GM18870 (cell line): ENCODE measurements at regions not wholly inside any gene's neighbourhood (a gene's known extent, or its start where the extent isn't known, plus 50 kb on each side); places are given as distances from the start of the nearest gene placed in this dataset.
"Not testable (repeated sequence)": the region's sequence is repeated elsewhere in the genome, so short reads cannot be mapped to it uniquely, and the experiment has no call there.

Experiments
- ATAC-seq: cut with Tn5 transposase; IDR thresholded peaks from one replicate; pipeline ENCODE4 v1.9.1; 2021; ENCODE audit warnings: moderate library complexity; ENCODE audit not compliant: unreplicated experiment

DNA sequence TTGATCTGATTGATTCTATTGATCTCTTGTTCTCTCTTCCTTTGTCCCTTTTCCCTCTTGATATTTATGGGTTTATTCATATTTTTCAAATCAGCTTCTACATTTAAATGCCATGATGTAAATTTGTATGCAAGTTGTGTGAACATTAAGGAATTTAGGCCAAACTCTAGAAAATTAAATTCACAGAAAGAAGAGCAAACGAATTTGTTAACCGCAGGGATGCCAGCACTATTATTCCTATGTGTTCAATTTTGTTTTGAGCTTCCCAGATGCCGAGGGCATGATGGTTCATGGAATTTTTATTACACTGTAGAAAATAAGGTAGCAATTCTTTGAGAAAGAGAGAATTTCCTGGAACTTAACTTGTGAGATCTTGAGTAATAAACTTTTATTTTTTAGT, 220.9 kb downstream of the BUB3 start:
- no peak for ATAC-seq

DNA sequence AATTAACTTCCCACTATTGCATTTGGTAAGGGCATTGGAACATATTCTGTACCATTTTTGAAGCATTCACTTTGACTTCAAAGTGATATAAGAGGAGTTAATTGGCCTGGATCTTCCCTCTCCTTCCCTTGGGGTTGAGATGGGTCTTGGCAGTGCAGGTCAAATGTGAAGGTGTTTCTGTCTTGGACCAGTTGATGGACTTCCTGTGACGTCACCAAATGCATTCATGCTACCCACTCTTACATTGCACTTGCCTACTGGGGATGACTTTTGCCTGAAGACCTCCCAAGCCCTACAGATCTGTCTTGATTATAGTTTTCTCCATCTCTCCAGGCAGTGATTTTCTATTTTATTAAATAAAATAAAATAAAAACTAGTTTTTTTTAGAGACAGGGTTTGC, 221.5 kb downstream of the BUB3 start:
- ATAC-seq: no peak

DNA sequence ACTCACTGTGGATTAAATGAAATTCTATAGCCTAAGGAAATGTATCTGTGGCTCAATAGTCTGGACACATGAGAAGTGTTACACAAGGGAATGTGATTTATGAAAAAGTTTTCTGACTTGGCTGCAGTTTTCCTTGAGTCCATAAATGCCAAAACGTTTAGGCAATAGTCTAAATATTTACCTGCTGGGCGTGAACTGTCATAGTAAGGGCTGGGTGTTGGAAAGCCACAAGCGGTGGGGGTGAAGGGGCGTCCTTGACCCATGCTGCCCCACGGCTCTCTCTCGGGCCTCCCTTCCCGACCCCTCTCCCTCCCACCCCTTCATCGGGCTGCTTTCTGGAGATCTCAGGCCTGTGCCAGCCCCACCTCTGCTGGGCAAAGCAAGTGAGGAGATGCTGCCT, 223.7 kb downstream of the BUB3 start:
- no peak for ATAC-seq

DNA sequence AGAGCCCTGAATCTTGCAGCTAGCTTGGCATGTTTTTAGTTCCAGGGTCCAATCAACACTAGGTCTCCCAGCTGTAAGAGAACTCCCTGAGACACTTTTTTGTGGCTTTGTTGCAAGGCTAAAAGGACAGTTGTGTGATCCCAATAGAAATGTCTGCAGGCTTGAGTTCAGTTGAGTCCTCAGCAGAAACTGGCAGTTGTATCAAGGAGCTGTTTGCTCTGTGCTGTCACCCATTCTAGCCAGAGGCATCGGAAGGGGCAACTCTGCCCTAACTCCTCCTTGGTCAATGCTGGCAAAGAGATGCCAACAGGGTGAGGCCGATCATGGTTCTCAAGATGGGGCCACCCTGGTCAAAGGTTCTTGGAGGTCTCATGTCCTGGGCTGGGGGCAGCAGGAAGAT, 224.1 kb downstream of the BUB3 start:
- ATAC-seq: no peak

DNA sequence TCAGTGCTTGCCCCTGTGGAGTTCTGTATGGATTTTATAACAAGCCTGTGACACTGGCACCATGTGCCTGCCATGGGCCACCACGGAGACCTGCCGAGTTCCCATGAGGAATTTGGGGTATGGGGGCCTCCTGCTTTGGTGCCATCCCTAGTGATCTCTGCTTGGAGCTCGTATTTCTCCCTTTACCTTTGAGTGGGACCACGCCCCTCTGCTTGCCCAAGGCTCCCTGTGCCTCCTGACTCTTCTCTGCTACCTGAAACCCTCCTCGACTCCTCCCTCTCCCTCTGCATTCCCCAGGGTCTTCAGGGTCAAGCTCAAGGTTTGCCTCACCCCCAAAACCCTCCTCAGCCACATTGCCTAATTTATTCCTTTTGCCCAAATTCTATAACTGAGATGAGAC, 225.0 kb downstream of the BUB3 start:
- ATAC-seq: no peak

DNA sequence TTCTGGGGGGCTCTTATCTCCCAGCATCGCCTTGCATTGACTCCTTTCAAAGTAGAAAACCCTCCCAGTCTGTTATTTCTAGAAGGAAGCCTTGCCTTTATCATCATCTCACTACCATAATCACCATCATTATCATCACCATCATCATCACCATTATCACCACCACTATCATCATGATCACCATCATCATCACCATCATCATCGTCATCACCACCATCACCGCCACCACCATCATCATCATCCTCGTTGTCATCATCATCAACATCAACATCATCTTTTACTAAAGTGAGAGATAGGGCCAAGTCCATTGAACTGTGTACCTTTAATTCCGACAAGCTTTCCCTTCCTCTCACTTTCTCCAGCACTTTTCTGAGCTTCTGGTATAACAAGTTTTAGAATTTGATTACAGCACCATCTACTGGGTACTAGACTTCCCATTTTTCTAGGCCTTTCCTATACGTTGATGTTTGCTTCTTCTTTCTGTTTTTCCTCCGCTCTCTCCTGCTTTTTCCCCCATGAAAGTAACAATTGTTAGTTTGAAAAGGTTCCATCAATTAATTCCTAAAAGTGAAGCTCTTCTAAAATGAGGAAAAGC, 226.4 kb downstream of the BUB3 start:
- ATAC-seq: no peak

DNA sequence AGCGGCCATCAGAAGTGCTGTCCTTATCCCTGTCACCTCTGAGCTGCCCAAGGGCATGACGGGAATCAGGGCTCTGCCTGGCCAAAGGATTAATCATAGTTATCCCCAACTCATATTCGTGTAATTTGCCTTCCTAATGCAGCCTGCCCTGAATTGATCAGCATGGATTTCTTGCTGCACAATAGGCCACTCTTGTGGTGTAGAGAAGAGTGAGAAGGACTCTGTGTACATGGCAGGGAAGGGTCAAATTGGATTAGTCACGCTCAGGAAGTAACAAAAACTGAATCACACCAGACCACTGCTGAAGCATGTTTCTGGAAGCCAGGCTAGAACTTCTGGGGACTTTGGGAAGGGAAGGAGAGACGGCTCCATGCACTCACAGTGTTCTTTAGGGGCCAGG, 227.0 kb downstream of the BUB3 start:
- ATAC-seq: no peak

DNA sequence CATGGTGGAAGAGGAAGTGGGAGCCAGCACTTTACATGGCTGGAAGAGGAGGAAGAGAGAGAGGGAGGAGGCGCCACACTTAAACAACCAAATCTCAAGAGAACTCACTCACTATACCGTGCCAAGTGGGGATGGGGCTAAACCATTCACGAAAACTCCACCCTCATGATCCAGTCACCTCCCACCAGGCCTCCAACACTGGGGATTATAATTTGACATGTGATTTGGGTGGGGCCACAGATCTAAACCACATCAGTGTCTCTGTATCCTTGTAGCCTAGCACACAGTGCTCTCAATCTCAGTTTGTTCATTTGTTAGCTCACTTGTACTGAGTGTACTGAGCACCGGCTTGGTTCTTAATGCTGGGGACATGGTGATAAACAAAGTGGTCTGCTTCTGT, 228.3 kb downstream of the BUB3 start:
- ATAC-seq: no peak

DNA sequence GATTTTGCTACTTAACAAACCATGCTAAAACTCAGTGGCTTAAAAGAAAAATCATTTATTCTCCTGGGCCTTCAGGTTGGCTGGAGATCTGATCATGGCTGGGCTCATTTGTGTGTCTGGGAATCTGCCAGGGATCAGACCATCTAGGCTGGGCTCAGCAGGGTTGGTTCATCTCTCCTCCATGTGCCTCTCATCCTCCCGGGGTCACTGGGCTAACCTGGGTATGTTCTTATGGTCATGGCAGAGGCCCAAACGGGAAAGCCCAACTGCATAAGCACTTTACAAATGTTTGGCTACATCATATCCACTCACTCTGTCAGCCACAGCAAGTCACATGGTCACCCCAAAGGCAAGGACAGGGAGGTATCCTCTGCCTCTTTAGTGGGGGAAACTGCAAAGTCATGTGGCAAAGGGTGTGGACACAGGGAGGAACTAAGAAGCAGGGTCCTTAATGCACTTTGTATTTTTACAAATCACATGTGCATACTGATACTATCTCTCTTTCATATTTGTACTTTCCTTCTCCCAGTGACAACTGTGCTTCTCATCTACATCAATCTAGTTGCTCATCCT, 231.4 kb downstream of the BUB3 start:
- ATAC-seq: no peak

DNA sequence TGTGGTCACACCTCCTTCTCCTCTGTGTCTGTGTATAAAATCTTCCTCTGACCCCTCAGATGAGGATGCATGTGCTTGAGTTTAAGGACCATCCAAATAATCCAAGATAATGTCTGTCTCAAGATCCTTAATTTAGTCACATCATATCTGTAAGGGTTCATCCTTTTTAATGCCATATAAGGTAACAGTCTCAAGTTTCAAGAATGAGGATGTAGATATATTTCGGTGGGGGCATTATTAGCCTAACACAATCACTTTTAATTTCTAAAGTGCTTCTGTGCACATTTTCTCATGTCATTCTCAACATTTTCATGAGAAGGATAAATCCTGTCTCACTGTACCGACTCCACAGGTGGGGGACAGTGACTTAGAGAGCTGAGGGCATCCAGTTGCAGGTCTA, 235.3 kb downstream of the BUB3 start:
- ATAC-seq: no peak

DNA sequence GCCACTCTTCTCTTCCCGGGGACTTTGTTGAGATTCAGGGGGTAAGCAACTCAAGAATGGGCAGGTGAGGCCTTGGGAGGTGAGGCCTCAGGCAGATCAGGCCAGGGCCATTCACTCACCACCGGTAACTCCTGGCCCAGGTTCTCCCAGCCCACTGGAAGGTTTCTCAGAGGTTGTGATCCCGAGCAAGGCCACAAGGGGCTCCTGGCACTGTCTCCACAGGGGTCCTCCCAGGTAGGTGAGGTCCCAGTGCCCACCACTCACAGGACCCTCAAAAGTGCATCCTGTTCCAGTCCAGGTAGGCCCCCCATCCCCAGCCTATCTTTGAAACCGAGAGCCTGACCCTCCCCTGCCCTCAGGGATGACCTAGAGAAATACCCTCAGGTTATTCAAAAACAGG, 236.1 kb downstream of the BUB3 start:
- ATAC-seq: no peak

DNA sequence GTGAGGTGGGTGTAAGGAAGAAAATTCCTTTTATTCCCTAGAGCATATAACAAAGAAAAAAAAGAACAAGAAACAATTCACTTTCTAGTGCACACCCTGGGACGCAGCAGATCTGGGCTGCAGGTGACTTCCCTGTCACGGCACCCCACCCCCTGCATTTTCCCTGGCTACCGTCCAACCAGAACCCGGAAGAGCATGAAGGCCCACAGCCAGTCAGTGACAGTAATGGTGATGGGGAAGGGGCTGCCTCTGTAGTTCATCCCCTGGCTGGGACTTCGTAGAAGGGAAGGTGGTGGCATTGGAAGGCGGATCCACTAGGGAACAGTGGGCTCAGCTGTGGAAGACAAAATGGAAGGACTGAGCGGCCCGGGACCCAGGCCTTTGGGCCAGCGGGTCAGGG, 236.7 kb downstream of the BUB3 start:
- no peak for ATAC-seq

DNA sequence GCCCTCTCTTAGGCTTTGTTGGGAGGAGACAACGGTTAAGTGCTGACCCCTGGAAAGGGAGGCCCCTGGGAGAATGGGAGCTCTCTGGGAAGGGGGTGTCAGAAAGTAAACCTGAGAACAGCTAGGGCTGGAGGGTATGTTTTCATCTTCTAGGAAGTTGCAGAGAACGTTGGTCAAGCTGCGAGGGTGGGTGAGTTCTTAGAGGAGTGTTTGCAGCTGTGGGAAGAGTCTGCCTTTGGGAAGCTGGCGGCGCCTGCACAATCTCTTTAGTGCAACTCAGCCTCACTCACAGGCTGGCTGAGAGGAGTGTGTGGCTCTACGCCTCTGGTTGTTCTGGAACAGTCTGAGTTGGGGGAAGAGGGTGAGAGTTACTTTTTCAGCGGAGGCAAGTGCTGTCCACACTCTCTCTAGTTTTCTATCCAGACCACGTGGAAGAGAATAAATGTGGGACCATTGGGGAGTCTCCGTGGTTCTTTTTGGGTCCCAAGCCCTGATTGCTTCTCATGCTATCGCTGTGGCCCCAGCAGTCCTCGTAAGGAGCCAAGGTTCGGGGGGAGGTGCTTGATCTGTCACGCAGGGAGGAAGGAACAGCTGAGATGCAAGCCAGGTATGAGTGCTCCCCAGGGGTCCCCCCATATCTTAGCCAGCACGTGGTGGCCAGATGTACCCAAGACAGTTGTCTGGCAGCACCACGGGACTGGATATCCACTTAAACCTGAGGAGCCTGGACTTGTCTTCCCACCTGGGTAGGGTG, 237.2 kb downstream of the BUB3 start:
- ATAC-seq: no peak

DNA sequence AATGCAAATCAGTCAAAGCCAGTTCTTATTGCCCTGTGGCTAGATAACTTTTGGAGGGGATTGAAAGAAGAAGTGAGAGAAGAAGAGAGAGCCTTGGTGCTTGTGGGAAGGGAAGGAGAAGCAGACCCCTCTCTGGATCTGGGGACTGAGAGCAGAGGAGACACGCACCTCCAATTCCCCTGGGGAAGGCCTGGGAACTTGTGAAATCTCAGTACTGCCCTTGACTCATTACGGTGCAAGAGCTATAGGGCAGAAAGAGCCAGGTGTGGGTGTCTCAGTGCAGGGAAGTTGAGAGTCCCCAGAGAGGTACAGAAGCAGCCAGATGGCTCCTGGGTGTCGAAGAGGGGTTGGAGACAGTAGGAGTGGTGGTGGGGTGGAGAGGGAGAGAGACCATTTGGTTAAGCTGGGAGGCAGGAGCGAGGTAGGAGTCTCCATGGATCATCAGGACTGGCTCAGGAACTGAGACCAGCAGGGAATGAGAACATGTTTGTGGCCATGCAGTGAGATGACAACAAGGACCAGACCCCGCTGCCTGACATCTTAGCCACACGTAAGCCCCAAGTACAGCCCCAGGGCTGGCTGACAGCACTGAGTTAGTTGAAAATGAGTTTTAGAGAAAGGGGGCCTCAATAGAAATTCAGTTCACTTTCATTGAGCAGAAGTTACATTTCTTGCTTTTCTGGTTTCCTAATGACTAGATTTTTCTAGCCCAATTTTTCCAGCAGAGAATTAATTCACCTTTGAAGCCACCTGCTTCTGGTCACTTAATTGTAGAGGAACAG, 238.2 kb downstream of the BUB3 start:
- ATAC-seq: peak; percentile 86

DNA sequence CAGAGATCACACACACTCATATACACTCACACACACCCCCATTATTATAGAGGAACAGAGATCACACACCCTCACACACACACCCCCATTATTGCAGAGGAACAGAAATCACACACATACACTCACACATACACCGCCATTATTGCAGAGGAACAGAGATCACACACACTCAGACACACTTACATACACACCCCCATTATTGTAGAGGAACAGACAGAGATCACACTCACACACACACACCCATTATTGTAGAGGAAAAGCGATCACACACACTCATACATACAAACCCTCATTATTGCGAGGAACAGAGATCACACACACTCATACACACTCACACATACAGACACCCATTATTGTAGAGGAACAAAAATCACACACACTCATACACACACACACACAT, 239.0 kb downstream of the BUB3 start:
- no peak for ATAC-seq

DNA sequence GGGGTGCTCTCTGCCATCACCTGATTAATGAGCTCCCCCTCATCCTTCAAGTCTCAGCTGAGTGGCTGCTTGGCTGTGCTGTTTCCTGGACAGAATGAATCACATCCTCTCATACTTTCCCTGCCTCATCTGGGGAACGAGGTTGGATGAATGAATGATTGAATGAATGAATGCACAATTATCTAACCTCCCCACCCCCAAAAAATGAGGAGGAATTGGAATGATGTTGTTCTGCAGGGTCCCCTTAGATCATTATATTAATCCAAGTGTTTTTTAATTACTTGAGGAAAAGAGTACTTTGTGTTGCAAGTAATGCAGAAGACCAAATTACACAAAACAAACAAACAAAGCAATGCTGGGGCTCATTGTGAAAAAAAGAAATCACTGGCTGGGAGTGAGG, 240.2 kb downstream of the BUB3 start:
- ATAC-seq: no peak

DNA sequence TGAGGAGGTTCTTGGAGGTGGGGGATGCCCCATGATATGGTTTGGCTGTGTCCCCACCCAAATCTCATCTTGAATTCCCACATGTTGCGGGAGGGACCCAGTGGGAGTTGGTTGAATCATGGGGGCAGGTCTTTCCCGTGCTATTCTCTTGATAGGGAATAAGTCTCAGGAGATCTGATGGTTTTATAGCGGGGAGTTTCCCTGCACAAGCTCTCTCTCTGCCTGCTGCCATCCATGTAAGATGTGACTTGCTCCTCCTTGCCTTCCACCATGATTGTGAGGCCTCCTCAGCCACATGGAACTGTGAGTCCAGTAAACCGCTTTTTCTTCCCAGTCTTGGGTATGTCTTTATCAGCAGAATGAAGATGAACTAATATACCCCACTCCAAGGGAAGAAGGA, 241.0 kb downstream of the BUB3 start:
- ATAC-seq: not testable (repeated sequence)

DNA sequence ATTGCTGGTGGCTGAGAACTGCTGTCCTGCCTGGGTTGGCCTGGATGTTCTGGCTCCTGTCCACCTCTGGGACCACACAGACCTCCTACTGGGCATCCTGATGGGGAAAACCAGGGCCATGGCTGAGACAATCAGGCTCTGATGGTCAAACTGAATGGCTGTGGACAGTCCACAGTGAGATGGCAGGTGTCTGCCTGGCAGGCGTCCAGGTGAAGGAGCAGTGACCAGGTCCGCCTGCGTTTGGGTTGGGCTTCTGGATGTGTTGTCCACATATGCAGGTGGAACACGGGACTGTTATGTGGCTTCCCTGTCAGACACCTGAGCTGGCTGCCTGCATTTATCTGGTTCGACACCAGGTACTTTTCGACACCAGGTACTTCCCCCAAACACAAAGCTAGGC, 241.7 kb downstream of the BUB3 start:
- no peak for ATAC-seq

DNA sequence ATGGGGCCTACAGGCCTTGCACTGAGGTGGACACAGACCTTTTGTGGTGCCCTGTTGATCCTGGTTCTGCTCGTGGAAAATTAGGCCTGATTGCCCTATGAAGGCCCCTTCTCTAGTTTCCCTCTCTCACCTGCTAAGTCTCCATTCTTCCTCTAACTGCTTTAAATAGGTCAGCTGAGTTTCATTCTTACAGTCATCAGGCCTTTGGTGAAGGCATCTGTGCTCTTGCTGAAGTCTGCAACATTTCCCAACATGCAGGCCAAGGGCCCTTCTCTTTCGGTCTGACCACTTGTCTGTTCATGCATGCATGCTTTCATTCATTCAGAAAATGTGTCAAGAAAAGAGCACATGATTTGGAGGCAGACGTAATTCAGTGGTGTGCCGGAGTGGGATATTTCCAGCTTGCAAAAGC, 244.0 kb downstream of the BUB3 start:
- ATAC-seq: peak; percentile 81

DNA sequence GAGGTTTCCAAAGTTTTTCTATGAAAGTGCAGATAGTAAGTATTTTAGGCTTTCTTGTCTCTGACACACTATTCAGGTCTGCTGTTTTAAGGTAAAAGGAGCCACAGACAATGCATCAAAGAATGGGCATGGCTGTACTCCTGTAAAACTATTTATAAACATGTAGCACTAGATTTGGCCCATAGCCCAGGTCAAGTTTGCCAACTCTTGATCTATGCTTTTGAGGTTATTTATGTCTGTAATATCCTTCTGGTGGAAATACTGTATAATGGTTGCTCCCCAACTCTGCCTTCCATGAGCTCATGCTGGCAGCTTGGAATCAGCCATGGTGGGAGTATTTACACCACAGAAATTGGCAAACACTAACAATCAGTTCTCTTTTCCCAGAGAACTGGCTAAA, 244.6 kb downstream of the BUB3 start:
- no peak for ATAC-seq

DNA sequence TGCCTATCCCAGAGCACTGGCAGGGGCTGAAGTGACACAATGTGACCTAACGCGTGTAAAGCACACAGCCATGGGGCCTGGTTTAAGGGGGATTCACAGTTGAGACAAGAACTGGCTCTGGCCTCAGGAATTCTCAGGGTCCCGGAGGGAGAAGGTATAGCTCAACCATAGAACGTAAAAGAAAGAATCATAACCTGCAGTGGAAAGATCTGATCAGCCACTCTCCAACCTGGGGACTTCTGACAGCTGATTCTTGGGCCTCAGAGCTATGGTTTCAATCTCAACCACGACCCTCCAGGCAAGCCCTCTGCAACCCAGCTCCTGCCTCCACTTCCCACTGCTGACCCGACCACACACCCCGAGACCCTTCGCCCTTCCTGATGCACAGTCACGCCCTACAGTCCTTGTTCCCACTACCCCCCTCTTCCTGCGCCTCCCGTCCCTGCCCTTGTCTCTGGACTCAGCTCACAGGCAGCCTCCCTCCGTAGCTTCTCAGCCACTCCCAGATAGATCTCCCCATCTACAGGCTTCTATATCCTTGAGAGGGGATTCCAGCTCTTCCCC, 245.2 kb downstream of the BUB3 start:
- no peak for ATAC-seq

DNA sequence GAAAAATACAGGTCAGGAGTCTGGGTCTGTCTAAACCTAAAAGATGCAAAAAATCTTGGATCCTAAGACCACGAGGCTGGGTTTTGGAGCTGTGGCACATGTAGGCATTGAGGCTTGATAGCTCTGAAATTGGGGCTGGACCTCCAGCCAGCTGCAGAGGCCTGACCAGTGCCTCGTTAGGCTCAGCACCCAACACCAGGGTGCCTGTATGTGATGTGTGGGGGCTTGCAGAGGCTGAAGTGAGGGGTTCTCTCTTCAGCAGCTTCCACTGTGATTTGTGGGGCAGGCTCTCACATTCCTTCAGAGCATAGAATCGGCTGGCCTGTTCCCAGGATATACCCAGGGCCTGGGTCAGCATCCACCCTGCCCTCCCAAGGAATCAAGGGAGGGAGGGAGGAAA, 247.8 kb downstream of the BUB3 start:
- ATAC-seq: no peak
